ENCODE measurements at regions not wholly inside any gene's neighbourhood (a gene's known extent, or its start where the extent isn't known, plus 50 kb on each side); places are given as distances from the start of the nearest gene placed in this dataset.
"Not testable (repeated sequence)": the region's sequence is repeated elsewhere in the genome, so short reads cannot be mapped to it uniquely, and the experiment has no call there.

- Mint-ChIP-seq H3K4me3 (no peak overlapping the region), H3K27ac (no peak overlapping the region), H3K4me1 (no peaks in the 10 kb centered on the region), H3K27me3 (peaks cover 4% of the 10 kb centered on the region), H3K9me3 (peaks cover 2% of the 10 kb centered on the region), H3K36me3 (no peaks in the 10 kb centered on the region)
- no peak for ATAC-seq (ENCODE audit: low read depth)
- DNase-seq (ENCODE audit: low spot score in 2 of 2), result no peak
Measured at GRCh38 chr20:22818636-22819035, 216.5 kb upstream of the SSTR4 start.

- DNase-seq (ENCODE audit: low spot score in 2 of 2) (no peak), ATAC-seq (ENCODE audit: low read depth) (no peak)
- peaks cover 4% of the 10 kb centered on the region for H3K27me3 Mint-ChIP-seq
- no peak overlapping the region for H3K27ac Mint-ChIP-seq
- H3K4me1 Mint-ChIP-seq, result no peaks in the 10 kb centered on the region
- H3K4me3 Mint-ChIP-seq, result no peak overlapping the region
- H3K36me3 Mint-ChIP-seq, result no peaks in the 10 kb centered on the region
- H3K9me3 Mint-ChIP-seq, result peaks cover 4% of the 10 kb centered on the region
Measured at GRCh38 chr20:22819112-22819511, 216.0 kb upstream of the SSTR4 start.

GRCh38 chr20:22819784-22820183, 215.3 kb upstream of the SSTR4 start:
- Mint-ChIP-seq H3K27me3 (peaks cover 4% of the 10 kb centered on the region), H3K9me3 (peaks cover 4% of the 10 kb centered on the region), H3K27ac (no peak overlapping the region), H3K4me1 (no peaks in the 10 kb centered on the region), H3K4me3 (no peak overlapping the region), H3K36me3 (no peaks in the 10 kb centered on the region)
- ATAC-seq (ENCODE audit: low read depth) (no peak), DNase-seq (ENCODE audit: low spot score in 2 of 2) (no peak)

GRCh38 chr20:22821081-22821727, 213.9 kb upstream of the SSTR4 start:
- Mint-ChIP-seq H3K9me3 (peaks cover 4% of the 10 kb centered on the region), H3K36me3 (no peaks in the 10 kb centered on the region), H3K27me3 (peaks cover 2% of the 10 kb centered on the region), H3K4me3 (no peak overlapping the region), H3K4me1 (no peaks in the 10 kb centered on the region), H3K27ac (no peak overlapping the region)
- no peak for ATAC-seq (ENCODE audit: low read depth)
- no peak for DNase-seq (ENCODE audit: low spot score in 2 of 2)

- ATAC-seq (ENCODE audit: low read depth) (no peak), DNase-seq (ENCODE audit: low spot score in 2 of 2) (no peak)
- Mint-ChIP-seq H3K4me3 (no peak overlapping the region), H3K4me1 (no peaks in the 10 kb centered on the region), H3K9me3 (peaks cover 4% of the 10 kb centered on the region), H3K36me3 (no peaks in the 10 kb centered on the region), H3K27me3 (peaks cover 2% of the 10 kb centered on the region), H3K27ac (no peak overlapping the region)
Measured at GRCh38 chr20:22821796-22822195, 213.3 kb upstream of the SSTR4 start.

- Mint-ChIP-seq H3K4me3 (no peak overlapping the region), H3K27ac (no peak overlapping the region), H3K4me1 (no peaks in the 10 kb centered on the region), H3K36me3 (no peaks in the 10 kb centered on the region), H3K27me3 (peaks cover 4% of the 10 kb centered on the region), H3K9me3 (peaks cover 4% of the 10 kb centered on the region)
- DNase-seq (ENCODE audit: low spot score in 2 of 2) (no peak), ATAC-seq (ENCODE audit: low read depth) (no peak)
Measured at GRCh38 chr20:22823119-22823518, 212.0 kb upstream of the SSTR4 start.

GRCh38 chr20:22824077-22824476, 211.0 kb upstream of the SSTR4 start:
- H3K4me3 Mint-ChIP-seq, result no peak overlapping the region
- DNase-seq (ENCODE audit: low spot score in 2 of 2), result no peak
- ATAC-seq (ENCODE audit: low read depth), result no peak
- H3K27ac Mint-ChIP-seq, result no peak overlapping the region
- H3K27me3 Mint-ChIP-seq, result peaks cover 4% of the 10 kb centered on the region
- H3K4me1 Mint-ChIP-seq, result no peaks in the 10 kb centered on the region
- no peaks in the 10 kb centered on the region for H3K36me3 Mint-ChIP-seq
- peaks cover 4% of the 10 kb centered on the region for H3K9me3 Mint-ChIP-seq

GRCh38 chr20:22825076-22825475, 210.0 kb upstream of the SSTR4 start:
- Mint-ChIP-seq H3K27me3 (peaks cover 2% of the 10 kb centered on the region), H3K27ac (no peak overlapping the region), H3K9me3 (peaks cover 3% of the 10 kb centered on the region), H3K36me3 (no peaks in the 10 kb centered on the region), H3K4me1 (no peaks in the 10 kb centered on the region), H3K4me3 (no peak overlapping the region)
- DNase-seq (ENCODE audit: low spot score in 2 of 2), result no peak
- no peak for ATAC-seq (ENCODE audit: low read depth)

GRCh38 chr20:22825546-22825945, 209.6 kb upstream of the SSTR4 start:
- Mint-ChIP-seq H3K4me1 (no peaks in the 10 kb centered on the region), H3K4me3 (no peak overlapping the region), H3K9me3 (peaks cover 3% of the 10 kb centered on the region), H3K27ac (no peak overlapping the region), H3K36me3 (no peaks in the 10 kb centered on the region), H3K27me3 (peaks cover 2% of the 10 kb centered on the region)
- no peak for ATAC-seq (ENCODE audit: low read depth)
- DNase-seq (ENCODE audit: low spot score in 2 of 2), result no peak

- no peak for ATAC-seq (ENCODE audit: low read depth)
- H3K4me3 Mint-ChIP-seq, result no peak overlapping the region
- peaks cover 3% of the 10 kb centered on the region for H3K9me3 Mint-ChIP-seq
Measured at GRCh38 chr20:22826306-22827230, 208.5 kb upstream of the SSTR4 start.

GRCh38 chr20:22827916-22828315, 207.2 kb upstream of the SSTR4 start:
- peaks cover 3% of the 10 kb centered on the region for H3K9me3 Mint-ChIP-seq

More at GRCh38 chr20:22826306-22827230, 208.5 kb upstream of the SSTR4 start:
- Mint-ChIP-seq H3K27me3 (peaks cover 2% of the 10 kb centered on the region), H3K36me3 (no peaks in the 10 kb centered on the region), H3K27ac (no peak overlapping the region), H3K4me1 (no peaks in the 10 kb centered on the region)
- DNase-seq (ENCODE audit: low spot score in 2 of 2), result no peak

GRCh38 chr20:22829356-22829755, 205.8 kb upstream of the SSTR4 start:
- H3K36me3 Mint-ChIP-seq, result no peaks in the 10 kb centered on the region
- no peak overlapping the region for H3K4me3 Mint-ChIP-seq
- no peak overlapping the region for H3K27ac Mint-ChIP-seq
- H3K27me3 Mint-ChIP-seq, result peaks cover 2% of the 10 kb centered on the region
- DNase-seq (ENCODE audit: low spot score in 2 of 2) (no peak), ATAC-seq (ENCODE audit: low read depth) (no peak)
- peaks cover 1% of the 10 kb centered on the region for H3K9me3 Mint-ChIP-seq
- H3K4me1 Mint-ChIP-seq, result no peaks in the 10 kb centered on the region

More at GRCh38 chr20:22827916-22828315, 207.2 kb upstream of the SSTR4 start:
- ATAC-seq (ENCODE audit: low read depth), result no peak
- no peaks in the 10 kb centered on the region for H3K4me1 Mint-ChIP-seq
- peaks cover 2% of the 10 kb centered on the region for H3K27me3 Mint-ChIP-seq
- no peaks in the 10 kb centered on the region for H3K36me3 Mint-ChIP-seq
- DNase-seq (ENCODE audit: low spot score in 2 of 2), result no peak
- H3K4me3 Mint-ChIP-seq, result no peak overlapping the region
- H3K27ac Mint-ChIP-seq, result no peak overlapping the region

GRCh38 chr20:22830138-22830537, 205.0 kb upstream of the SSTR4 start:
- ATAC-seq (ENCODE audit: low read depth) (no peak), DNase-seq (ENCODE audit: low spot score in 2 of 2) (no peak)
- Mint-ChIP-seq H3K27me3 (peaks cover 2% of the 10 kb centered on the region), H3K27ac (no peak overlapping the region), H3K9me3 (peaks cover 4% of the 10 kb centered on the region), H3K36me3 (no peaks in the 10 kb centered on the region), H3K4me1 (no peaks in the 10 kb centered on the region), H3K4me3 (no peak overlapping the region)

- not testable (repeated sequence) for H3K4me1 Mint-ChIP-seq; H3K27me3 Mint-ChIP-seq; H3K27ac Mint-ChIP-seq; ATAC-seq (ENCODE audit: low read depth); DNase-seq (ENCODE audit: low spot score in 2 of 2); H3K4me3 Mint-ChIP-seq; H3K9me3 Mint-ChIP-seq; H3K36me3 Mint-ChIP-seq
Measured at GRCh38 chr20:22830715-22831114, 204.4 kb upstream of the SSTR4 start.
